Karpas-422 (cell line): ENCODE measurements at regions not wholly inside any gene's neighbourhood (a gene's known extent, or its start where the extent isn't known, plus 50 kb on each side); places are given as distances from the start of the nearest gene placed in this dataset.

Experiments
- DNase-seq: peaks from one replicate; pipeline ENCODE4 v3.0.0-alpha.2; 2015
- H2AFZ ChIP-seq: fragments of 200-600 bp; sonication (generic); 2 replicates; pipeline ENCODE4 v1.6.1; 2014; ENCODE audit warnings: antibody characterized with exemption, low read length, mixed read lengths
- H3K27ac ChIP-seq: fragments of 200-600 bp; sonication (generic); 2 replicates; pipeline ENCODE4 v1.5.1; 2014; ENCODE audit warnings: mild to moderate bottlenecking, low read length, moderate library complexity
- H3K27me3 ChIP-seq: fragments of 200-600 bp; sonication (generic); 2 replicates; pipeline ENCODE4 v1.6.1; 2014; ENCODE audit warnings: low read length, mixed read lengths
- H3K36me3 ChIP-seq: fragments of 200-600 bp; sonication (generic); 2 replicates; pipeline ENCODE4 v1.6.1; 2014; ENCODE audit warnings: low read length, mixed read lengths; ENCODE audit not compliant: insufficient read depth
- H3K4me1 ChIP-seq: fragments of 200-600 bp; sonication (generic); 2 replicates; pipeline ENCODE4 v1.6.1; 2014; ENCODE audit warnings: mild to moderate bottlenecking, low read length, mixed read lengths
- H3K4me2 ChIP-seq: fragments of 200-600 bp; sonication (generic); 2 replicates; pipeline ENCODE4 v1.6.1; 2014; ENCODE audit warnings: low read length, low read depth, mild to moderate bottlenecking; ENCODE audit not compliant: poor library complexity, severe bottlenecking
- H3K4me3 ChIP-seq: fragments of 200-600 bp; sonication (generic); 2 replicates; pipeline ENCODE4 v1.5.1; 2014; ENCODE audit warnings: mild to moderate bottlenecking, antibody characterized with exemption, low read length, mixed read lengths
- H3K79me2 ChIP-seq: fragments of 200-600 bp; sonication (generic); 2 replicates; pipeline ENCODE4 v1.6.1; 2014; ENCODE audit warnings: mild to moderate bottlenecking, low read length, mixed read lengths
- H3K9ac ChIP-seq: fragments of 200-600 bp; sonication (generic); 2 replicates; pipeline ENCODE4 v1.6.0; 2014; ENCODE audit warnings: low read length
- H3K9me2 ChIP-seq: fragments of 200-600 bp; sonication (generic), shearing (Covaris generic); replicated peaks from 2 replicates; pipeline ENCODE4 v1.6.0; 2014; ENCODE audit warnings: mild to moderate bottlenecking, low read length, moderate library complexity; ENCODE audit not compliant: insufficient read depth
- H3K9me3 ChIP-seq: fragments of 300-700, 200-600 bp; sonication (generic); 2 replicates; pipeline ENCODE4 v1.6.1; 2014; ENCODE audit warnings: low read length, mixed read lengths
- H4K20me1 ChIP-seq: fragments of 200-600 bp; sonication (generic); 2 replicates; pipeline ENCODE4 v1.6.1; 2014; ENCODE audit warnings: mild to moderate bottlenecking, antibody characterized with exemption, low read length, low read depth; ENCODE audit not compliant: insufficient read depth

DNA sequence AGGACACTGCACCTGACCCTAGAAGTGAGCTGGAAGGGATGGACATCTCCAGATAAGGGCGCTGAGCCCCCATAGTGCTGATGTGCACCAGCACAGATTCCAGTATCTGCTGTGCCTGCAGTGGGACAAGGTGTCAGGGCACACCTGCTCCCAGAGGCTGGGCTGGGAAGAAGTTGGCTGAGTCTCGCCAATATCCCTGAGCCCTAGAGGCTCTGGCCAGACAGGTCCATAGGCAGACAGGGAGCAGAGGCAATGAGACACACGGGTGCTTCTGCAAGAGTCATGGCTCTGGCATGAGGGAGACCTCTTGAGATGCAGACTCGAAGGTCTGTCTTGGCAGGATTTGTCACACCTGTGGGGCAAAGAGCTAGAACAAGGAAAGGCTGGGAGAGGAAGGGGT is 1321.5 kb downstream of the UQCRFS1 start:
- Histone ChIP-seq H3K4me3 (no peak overlapping the region), H3K9me3 (no peaks in the 10 kb centered on the region), H3K9ac (no peak overlapping the region), H3K27me3 (no peaks in the 10 kb centered on the region), H2AFZ (no peak overlapping the region), H3K27ac (no peak overlapping the region), H4K20me1 (no peaks in the 10 kb centered on the region), H3K79me2 (no peaks in the 10 kb centered on the region), H3K36me3 (no peaks in the 10 kb centered on the region), H3K4me1 (no peaks in the 10 kb centered on the region), H3K4me2 (no peak overlapping the region), H3K9me2 (no peaks in the 10 kb centered on the region)
- DNase-seq: no peak

DNA sequence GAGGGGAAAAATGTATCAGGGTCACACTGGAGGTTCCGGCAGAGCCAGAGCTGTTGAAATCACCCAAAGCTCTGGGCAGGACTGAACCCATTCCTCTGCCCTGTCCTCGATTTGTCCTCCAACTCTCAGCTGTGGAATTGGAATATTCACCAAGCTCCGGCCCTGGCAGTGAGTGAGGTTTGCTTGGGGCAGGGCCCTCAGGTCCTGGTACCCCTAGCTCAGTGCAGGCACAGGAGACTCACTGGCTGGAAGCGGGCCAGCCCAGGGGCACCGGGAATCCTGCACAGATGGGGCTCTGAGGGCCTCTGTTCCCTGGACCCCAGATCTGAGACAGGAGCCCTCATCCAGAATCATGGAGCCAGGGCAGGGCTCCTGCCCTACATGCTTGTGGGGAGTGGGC is 1322.3 kb downstream of the UQCRFS1 start:
- H2AFZ ChIP-seq: no peak overlapping the region
- no peak overlapping the region for H3K27ac ChIP-seq
- no peaks in the 10 kb centered on the region for H3K4me1 ChIP-seq
- H3K9me3 ChIP-seq: no peaks in the 10 kb centered on the region
- no peaks in the 10 kb centered on the region for H3K27me3 ChIP-seq
- no peaks in the 10 kb centered on the region for H3K36me3 ChIP-seq
- H4K20me1 ChIP-seq: no peaks in the 10 kb centered on the region
- no peaks in the 10 kb centered on the region for H3K79me2 ChIP-seq
- no peak overlapping the region for H3K9ac ChIP-seq
- H3K9me2 ChIP-seq: no peaks in the 10 kb centered on the region; the same call in 1 of the 2 replicates
- DNase-seq: no peak
- no peak overlapping the region for H3K4me2 ChIP-seq
- H3K4me3 ChIP-seq: no peak overlapping the region

DNA sequence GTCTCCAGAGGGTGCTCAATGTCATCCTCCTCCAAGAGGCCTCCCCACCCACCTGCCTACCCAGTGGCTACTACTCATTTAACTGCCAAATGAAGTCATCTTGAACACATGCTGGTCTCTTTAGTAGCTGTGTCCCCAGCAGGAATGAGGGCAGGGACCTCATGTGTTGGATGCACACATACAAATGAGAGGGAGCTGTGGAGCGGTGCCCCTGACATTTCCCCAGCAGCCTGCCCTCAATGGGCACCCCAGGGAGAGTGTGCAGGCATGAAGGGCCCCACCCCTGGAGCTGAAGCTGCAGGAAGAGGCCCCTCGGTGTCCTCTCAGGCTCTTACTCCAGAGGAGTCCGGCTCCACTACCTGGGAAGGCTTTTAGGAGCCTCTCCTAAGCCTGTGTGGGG is 1322.7 kb downstream of the UQCRFS1 start:
- no peak for DNase-seq
- no peak overlapping the region for H3K4me2 ChIP-seq

DNA sequence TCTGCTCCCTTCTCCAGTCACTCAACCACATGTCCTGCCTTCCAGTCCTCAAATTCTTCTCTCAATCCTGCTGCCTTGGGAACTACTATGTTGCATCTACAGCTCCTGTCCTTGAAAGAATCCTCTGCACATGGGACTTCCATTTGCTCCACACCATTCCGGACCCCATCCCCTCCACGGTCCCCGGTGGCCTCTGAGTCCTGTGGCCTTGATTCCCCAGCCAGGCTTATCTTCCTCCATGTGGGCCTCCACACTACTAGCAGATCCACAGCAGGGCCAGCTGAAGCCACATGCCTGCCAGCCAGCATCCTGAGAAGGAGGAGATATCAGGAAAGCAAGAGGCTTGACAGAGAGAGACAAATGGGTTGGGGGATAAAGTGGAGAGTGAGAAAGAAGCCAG is 1323.8 kb downstream of the UQCRFS1 start:
- H3K4me3 ChIP-seq: no peak overlapping the region
- H2AFZ ChIP-seq: no peak overlapping the region
- H3K27ac ChIP-seq: no peak overlapping the region
- no peaks in the 10 kb centered on the region for H4K20me1 ChIP-seq
- no peaks in the 10 kb centered on the region for H3K4me1 ChIP-seq
- H3K9me2 ChIP-seq: no peaks in the 10 kb centered on the region; the same call in 1 of the 2 replicates
- H3K79me2 ChIP-seq: no peaks in the 10 kb centered on the region
- no peak overlapping the region for H3K9ac ChIP-seq
- no peak overlapping the region for H3K4me2 ChIP-seq
- DNase-seq: no peak
- H3K9me3 ChIP-seq: no peaks in the 10 kb centered on the region
- H3K36me3 ChIP-seq: no peaks in the 10 kb centered on the region
- H3K27me3 ChIP-seq: no peaks in the 10 kb centered on the region

More for the DNA sequence above, 1322.7 kb downstream of the UQCRFS1 start:
- Histone ChIP-seq H3K4me3 (no peak overlapping the region), H3K27ac (no peak overlapping the region), H3K79me2 (no peaks in the 10 kb centered on the region), H3K9me3 (no peaks in the 10 kb centered on the region), H3K36me3 (no peaks in the 10 kb centered on the region), H3K9me2 (no peaks in the 10 kb centered on the region; the same call in 1 of the 2 replicates), H3K4me1 (no peaks in the 10 kb centered on the region), H4K20me1 (no peaks in the 10 kb centered on the region), H3K27me3 (no peaks in the 10 kb centered on the region), H3K9ac (no peak overlapping the region), H2AFZ (no peak overlapping the region)

DNA sequence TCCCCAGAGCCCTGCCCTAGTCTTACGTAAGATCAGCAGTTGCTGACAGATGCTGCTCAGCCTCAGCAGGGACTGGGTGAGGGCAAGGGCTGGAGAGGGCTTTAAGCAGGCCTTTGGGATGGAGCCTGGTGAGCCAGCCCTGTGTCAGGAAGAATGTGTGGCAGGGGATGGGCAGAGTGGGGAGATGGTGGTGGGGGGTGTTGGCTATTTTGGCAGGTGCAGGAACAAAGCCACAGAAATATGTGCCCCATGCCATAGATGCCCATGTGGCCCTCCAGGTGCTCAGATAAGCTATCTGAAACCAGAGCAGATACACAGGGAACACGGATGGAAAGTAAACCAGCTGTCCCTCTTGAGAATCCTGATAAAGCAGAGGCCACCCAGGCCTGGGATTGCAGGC is 1325.0 kb downstream of the UQCRFS1 start:
- H3K27me3 ChIP-seq: no peaks in the 10 kb centered on the region
- H4K20me1 ChIP-seq: no peaks in the 10 kb centered on the region
- no peaks in the 10 kb centered on the region for H3K79me2 ChIP-seq
- H3K4me2 ChIP-seq: no peak overlapping the region
- no peak for DNase-seq
- no peaks in the 10 kb centered on the region; the same call in 1 of the 2 replicates for H3K9me2 ChIP-seq
- no peaks in the 10 kb centered on the region for H3K9me3 ChIP-seq
- H3K9ac ChIP-seq: no peak overlapping the region
- H3K27ac ChIP-seq: no peak overlapping the region
- no peak overlapping the region for H3K4me3 ChIP-seq
- no peaks in the 10 kb centered on the region for H3K4me1 ChIP-seq
- no peaks in the 10 kb centered on the region for H3K36me3 ChIP-seq
- H2AFZ ChIP-seq: no peak overlapping the region

DNA sequence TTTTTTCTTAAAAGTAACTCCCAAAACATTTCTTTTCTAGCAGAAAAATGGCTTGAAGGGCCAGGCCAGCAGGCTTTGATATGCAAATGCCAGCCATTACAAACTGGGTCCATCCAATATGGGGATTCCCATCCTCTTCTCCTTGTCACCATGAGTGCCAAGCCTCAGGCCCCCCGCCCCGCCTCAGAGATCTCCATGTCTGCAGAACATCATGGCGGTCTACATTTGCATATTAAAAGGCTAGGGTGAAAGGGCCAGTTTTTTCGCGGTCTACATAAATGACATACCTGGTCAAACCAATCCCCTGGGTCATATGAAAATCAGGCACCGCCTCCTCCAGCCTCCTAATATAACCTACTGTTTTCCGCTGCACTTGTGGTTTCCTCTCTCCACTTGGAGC is 1327.6 kb downstream of the UQCRFS1 start:
- Histone ChIP-seq H3K27ac (no peak overlapping the region), H2AFZ (no peak overlapping the region), H3K9me2 (no peaks in the 10 kb centered on the region; the same call in 1 of the 2 replicates), H3K9ac (no peak overlapping the region), H3K4me3 (no peak overlapping the region), H3K27me3 (no peaks in the 10 kb centered on the region), H3K4me2 (no peak overlapping the region), H3K36me3 (no peaks in the 10 kb centered on the region), H3K79me2 (no peaks in the 10 kb centered on the region), H3K4me1 (no peaks in the 10 kb centered on the region), H4K20me1 (no peaks in the 10 kb centered on the region), H3K9me3 (no peaks in the 10 kb centered on the region)
- no peak for DNase-seq

DNA sequence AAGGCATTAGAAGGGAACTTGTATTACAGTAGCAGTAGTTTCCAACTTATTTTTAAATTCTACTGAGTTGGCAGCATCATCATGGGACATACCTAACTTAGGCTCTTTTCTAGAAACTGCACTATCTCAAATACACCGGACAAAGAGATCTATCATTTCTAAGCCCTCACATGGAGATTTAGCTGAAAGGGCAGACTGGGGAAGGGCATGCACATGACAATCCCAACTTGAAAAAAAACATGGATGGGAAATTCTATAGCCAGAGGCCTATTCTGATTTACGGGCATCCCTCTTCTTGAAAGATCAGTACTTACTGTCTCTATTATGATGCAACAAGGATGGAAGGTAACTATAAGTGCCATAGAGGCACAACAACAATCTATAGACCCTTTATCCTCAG is 1328.6 kb downstream of the UQCRFS1 start:
- H3K27me3 ChIP-seq: no peaks in the 10 kb centered on the region
- H3K27ac ChIP-seq: no peak overlapping the region
- H2AFZ ChIP-seq: no peak overlapping the region
- no peaks in the 10 kb centered on the region for H3K79me2 ChIP-seq
- H4K20me1 ChIP-seq: no peaks in the 10 kb centered on the region
- H3K4me3 ChIP-seq: no peak overlapping the region
- no peaks in the 10 kb centered on the region for H3K9me3 ChIP-seq
- no peaks in the 10 kb centered on the region for H3K36me3 ChIP-seq
- no peak overlapping the region for H3K4me2 ChIP-seq
- no peaks in the 10 kb centered on the region; the same call in 1 of the 2 replicates for H3K9me2 ChIP-seq
- no peaks in the 10 kb centered on the region for H3K4me1 ChIP-seq
- no peak for DNase-seq
- no peak overlapping the region for H3K9ac ChIP-seq

- no peaks in the 10 kb centered on the region for H3K4me1 ChIP-seq
- H3K9me2 ChIP-seq: no peaks in the 10 kb centered on the region; the same call in 1 of the 2 replicates
- no peak for DNase-seq
- H2AFZ ChIP-seq: no peak overlapping the region
- no peak overlapping the region for H3K4me2 ChIP-seq
- H4K20me1 ChIP-seq: no peaks in the 10 kb centered on the region
- no peaks in the 10 kb centered on the region for H3K79me2 ChIP-seq
- H3K27me3 ChIP-seq: no peaks in the 10 kb centered on the region
- H3K9ac ChIP-seq: no peak overlapping the region
- H3K9me3 ChIP-seq: peaks cover 3% of the 10 kb centered on the region; the same call in 1 of the 2 replicates
- no peak overlapping the region for H3K4me3 ChIP-seq
- H3K27ac ChIP-seq: no peak overlapping the region
- no peaks in the 10 kb centered on the region for H3K36me3 ChIP-seq
Observed at GRCh38 chr19:27881213-27881612, 1331.7 kb downstream of the UQCRFS1 start.
